ENCODE measurements at regions not wholly inside any gene's neighbourhood (a gene's known extent, or its start where the extent isn't known, plus 50 kb on each side); places are given as distances from the start of the nearest gene placed in this dataset.

DNA sequence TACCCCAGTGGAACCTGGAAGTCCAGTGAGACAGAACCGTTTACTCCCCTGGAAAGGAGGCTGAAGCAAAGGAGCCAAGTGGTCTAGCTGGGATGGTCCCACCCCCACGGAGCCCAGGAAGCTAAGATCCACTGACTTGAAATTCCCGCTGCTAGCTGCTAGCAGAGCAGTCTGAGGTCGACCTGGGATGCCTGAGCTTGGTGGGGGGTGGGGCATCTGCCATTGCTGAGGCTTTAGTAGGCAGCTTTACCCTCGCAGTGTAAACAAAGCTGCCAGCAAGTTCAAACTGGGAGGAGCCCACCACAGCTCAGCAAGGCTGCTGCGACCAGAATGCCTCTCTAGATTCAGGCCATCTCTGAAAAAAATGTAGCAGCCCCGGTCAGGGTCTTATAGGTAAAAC, 437.0 kb downstream of the SUCLA2 start:
- Mint-ChIP-seq H3K4me1 (no peaks in the 10 kb centered on the region), H3K36me3 (no peaks in the 10 kb centered on the region), H3K27me3 (no peaks in the 10 kb centered on the region), H3K27ac (no peak overlapping the region), H3K4me3 (no peak overlapping the region), H3K9me3 (peaks cover 0 to 23% (median 15%) of the 10 kb centered on the region in 7 donors)
- no peak for ATAC-seq (ENCODE audit: low read depth in 2 of 2)
- H3K36me3 ChIP-seq (ENCODE audit: control insufficient read depth, insufficient read depth, low read length), result no peaks in the 10 kb centered on the region
- H3K27me3 ChIP-seq (ENCODE audit: control insufficient read depth, insufficient read depth, low read length), result no peaks in the 10 kb centered on the region
- no peak overlapping the region for H3K4me3 ChIP-seq (ENCODE audit: low read depth, low read length)
- H3K9me3 ChIP-seq (ENCODE audit: control insufficient read depth in 2 of 2, low read length in 2 of 2), result no peaks in the 10 kb centered on the region
- no peak overlapping the region for H3K27ac ChIP-seq (ENCODE audit: insufficient read depth, low read length, poor library complexity, severe bottlenecking)
- no peak for DNase-seq
- H3K4me1 ChIP-seq (ENCODE audit: control insufficient read depth, insufficient read depth, low read length, poor library complexity, severe bottlenecking), result no peaks in the 10 kb centered on the region

DNA sequence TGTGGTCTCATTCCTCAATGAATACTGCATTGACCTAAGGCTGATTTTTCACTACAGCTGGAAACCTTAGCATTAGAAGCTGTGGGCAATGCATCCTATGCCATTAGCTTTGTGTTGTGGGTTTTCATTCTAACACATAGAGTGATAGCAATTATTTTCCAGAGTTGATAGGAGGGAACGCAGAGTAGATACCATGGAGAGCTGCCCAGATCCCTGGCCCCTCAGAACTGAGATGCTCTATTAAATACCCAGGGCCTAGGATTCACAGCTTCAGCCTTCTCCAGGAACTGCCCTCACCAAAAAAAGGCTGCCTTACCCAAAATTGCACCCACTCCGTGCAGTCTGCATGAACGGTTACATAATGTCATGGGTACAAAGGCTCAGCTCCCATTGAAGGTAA, 444.4 kb downstream of the SUCLA2 start:
- Mint-ChIP-seq H3K4me1 (no peaks in the 10 kb centered on the region), H3K9me3 (peaks cover 0 to 12% (median 3%) of the 10 kb centered on the region in 7 donors), H3K27me3 (peaks cover 4% of the 10 kb centered on the region), H3K36me3 (no peaks in the 10 kb centered on the region), H3K4me3 (no peak overlapping the region), H3K27ac (no peak overlapping the region)
- Histone ChIP-seq H3K4me1 (ENCODE audit: control insufficient read depth, insufficient read depth, low read length, poor library complexity, severe bottlenecking) (no peaks in the 10 kb centered on the region), H3K36me3 (ENCODE audit: control insufficient read depth, insufficient read depth, low read length) (no peaks in the 10 kb centered on the region), H3K27me3 (ENCODE audit: control insufficient read depth, insufficient read depth, low read length) (no peaks in the 10 kb centered on the region), H3K9me3 (ENCODE audit: control insufficient read depth in 2 of 2, low read length in 2 of 2) (no peaks in the 10 kb centered on the region), H3K4me3 (ENCODE audit: low read depth, low read length) (no peak overlapping the region), H3K27ac (ENCODE audit: insufficient read depth, low read length, poor library complexity, severe bottlenecking) (no peak overlapping the region)
- no peak for DNase-seq
- no peak for ATAC-seq (ENCODE audit: low read depth in 2 of 2)

DNA sequence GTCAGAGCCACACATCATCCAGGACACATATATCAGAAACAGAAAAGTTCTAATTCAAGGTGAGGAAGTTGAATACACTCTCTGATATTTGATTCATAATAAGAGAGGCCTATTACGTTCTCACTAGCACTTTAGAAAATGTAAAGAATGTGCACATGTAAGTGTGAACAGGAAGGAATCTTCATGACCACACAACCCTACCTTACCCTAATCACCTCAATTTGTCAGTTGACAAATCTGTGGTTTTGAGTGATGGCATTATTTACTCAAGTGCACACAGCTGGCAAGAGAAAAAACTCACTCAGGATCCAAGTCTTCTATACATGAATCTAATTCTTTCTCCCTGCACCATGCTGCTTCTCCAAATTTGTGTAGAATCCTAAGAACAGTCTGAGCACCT, 445.8 kb downstream of the SUCLA2 start:
- H3K4me3 ChIP-seq (ENCODE audit: low read depth, low read length), result no peak overlapping the region
- H3K9me3 ChIP-seq (ENCODE audit: control insufficient read depth in 2 of 2, low read length in 2 of 2), result no peaks in the 10 kb centered on the region
- ATAC-seq (ENCODE audit: low read depth in 2 of 2) (no peak), DNase-seq (no peak)
- Mint-ChIP-seq H3K27ac (no peak overlapping the region), H3K36me3 (no peaks in the 10 kb centered on the region), H3K27me3 (peaks cover 4% of the 10 kb centered on the region), H3K4me3 (no peak overlapping the region), H3K9me3 (peaks cover 0 to 12% (median 3%) of the 10 kb centered on the region in 7 donors), H3K4me1 (no peaks in the 10 kb centered on the region)
- H3K27ac ChIP-seq (ENCODE audit: insufficient read depth, low read length, poor library complexity, severe bottlenecking), result no peak overlapping the region
- H3K27me3 ChIP-seq (ENCODE audit: control insufficient read depth, insufficient read depth, low read length), result no peaks in the 10 kb centered on the region
- no peaks in the 10 kb centered on the region for H3K36me3 ChIP-seq (ENCODE audit: control insufficient read depth, insufficient read depth, low read length)
- no peaks in the 10 kb centered on the region for H3K4me1 ChIP-seq (ENCODE audit: control insufficient read depth, insufficient read depth, low read length, poor library complexity, severe bottlenecking)

GRCh38 chr13:47553329-47553977, 447.6 kb downstream of the SUCLA2 start:
- H3K27ac ChIP-seq (ENCODE audit: insufficient read depth, low read length, poor library complexity, severe bottlenecking), result no peak overlapping the region
- H3K27ac Mint-ChIP-seq, result no peak overlapping the region
- no peaks in the 10 kb centered on the region for H3K36me3 Mint-ChIP-seq
- DNase-seq, result no peak
- no peaks in the 10 kb centered on the region for H3K9me3 ChIP-seq (ENCODE audit: control insufficient read depth in 2 of 2, low read length in 2 of 2)
- no peak for ATAC-seq (ENCODE audit: low read depth in 2 of 2)
- H3K4me1 Mint-ChIP-seq, result no peaks in the 10 kb centered on the region
- peaks cover 0 to 14% (median under 1%) of the 10 kb centered on the region in 7 donors for H3K9me3 Mint-ChIP-seq
- no peak overlapping the region for H3K4me3 ChIP-seq (ENCODE audit: low read depth, low read length)
- no peaks in the 10 kb centered on the region for H3K36me3 ChIP-seq (ENCODE audit: control insufficient read depth, insufficient read depth, low read length)
- no peaks in the 10 kb centered on the region for H3K4me1 ChIP-seq (ENCODE audit: control insufficient read depth, insufficient read depth, low read length, poor library complexity, severe bottlenecking)
- no peaks in the 10 kb centered on the region for H3K27me3 ChIP-seq (ENCODE audit: control insufficient read depth, insufficient read depth, low read length)
- no peak overlapping the region for H3K4me3 Mint-ChIP-seq
- peaks cover 1% of the 10 kb centered on the region for H3K27me3 Mint-ChIP-seq

GRCh38 chr13:47549219-47549752, 451.8 kb downstream of the SUCLA2 start:
- H3K9me3 ChIP-seq (ENCODE audit: control insufficient read depth in 2 of 2, low read length in 2 of 2), result no peaks in the 10 kb centered on the region
- H3K9me3 Mint-ChIP-seq, result peaks cover 0 to 13% (median 0%) of the 10 kb centered on the region in 7 donors
- no peak overlapping the region for H3K27ac ChIP-seq (ENCODE audit: insufficient read depth, low read length, poor library complexity, severe bottlenecking)
- H3K4me1 ChIP-seq (ENCODE audit: control insufficient read depth, insufficient read depth, low read length, poor library complexity, severe bottlenecking), result no peaks in the 10 kb centered on the region
- H3K36me3 ChIP-seq (ENCODE audit: control insufficient read depth, insufficient read depth, low read length), result no peaks in the 10 kb centered on the region
- no peak overlapping the region for H3K4me3 ChIP-seq (ENCODE audit: low read depth, low read length)
- no peaks in the 10 kb centered on the region for H3K27me3 ChIP-seq (ENCODE audit: control insufficient read depth, insufficient read depth, low read length)
- no peaks in the 10 kb centered on the region for H3K27me3 Mint-ChIP-seq
- ATAC-seq (ENCODE audit: low read depth in 2 of 2) (no peak), DNase-seq (no peak)
- no peak overlapping the region for H3K27ac Mint-ChIP-seq
- H3K4me3 Mint-ChIP-seq, result no peak overlapping the region
- no peaks in the 10 kb centered on the region for H3K36me3 Mint-ChIP-seq
- no peaks in the 10 kb centered on the region for H3K4me1 Mint-ChIP-seq

- no peaks in the 10 kb centered on the region for H3K27me3 ChIP-seq (ENCODE audit: control insufficient read depth, insufficient read depth, low read length)
- H3K4me3 Mint-ChIP-seq, result no peak overlapping the region
- DNase-seq (no peak), ATAC-seq (ENCODE audit: low read depth in 2 of 2) (no peak)
- no peaks in the 10 kb centered on the region for H3K9me3 ChIP-seq (ENCODE audit: control insufficient read depth in 2 of 2, low read length in 2 of 2)
- no peaks in the 10 kb centered on the region for H3K36me3 Mint-ChIP-seq
- H3K27ac Mint-ChIP-seq, result no peak overlapping the region
- H3K4me1 Mint-ChIP-seq, result no peaks in the 10 kb centered on the region
- no peaks in the 10 kb centered on the region for H3K36me3 ChIP-seq (ENCODE audit: control insufficient read depth, insufficient read depth, low read length)
- no peaks in the 10 kb centered on the region for H3K4me1 ChIP-seq (ENCODE audit: control insufficient read depth, insufficient read depth, low read length, poor library complexity, severe bottlenecking)
- no peak overlapping the region for H3K4me3 ChIP-seq (ENCODE audit: low read depth, low read length)
- no peaks in the 10 kb centered on the region for H3K27me3 Mint-ChIP-seq
- peaks cover 0 to 14% (median 0%) of the 10 kb centered on the region in 7 donors for H3K9me3 Mint-ChIP-seq
- no peak overlapping the region for H3K27ac ChIP-seq (ENCODE audit: insufficient read depth, low read length, poor library complexity, severe bottlenecking)
Observed at GRCh38 chr13:47548294-47548840, 452.7 kb downstream of the SUCLA2 start.

GRCh38 chr13:47546391-47547225, 454.5 kb downstream of the SUCLA2 start:
- ATAC-seq (ENCODE audit: low read depth in 2 of 2) (no peak), DNase-seq (no peak)
- H3K4me3 Mint-ChIP-seq, result no peak overlapping the region
- H3K9me3 ChIP-seq (ENCODE audit: control insufficient read depth in 2 of 2, low read length in 2 of 2), result no peaks in the 10 kb centered on the region
- no peaks in the 10 kb centered on the region for H3K27me3 Mint-ChIP-seq
- H3K36me3 ChIP-seq (ENCODE audit: control insufficient read depth, insufficient read depth, low read length), result no peaks in the 10 kb centered on the region
- no peak overlapping the region for H3K27ac ChIP-seq (ENCODE audit: insufficient read depth, low read length, poor library complexity, severe bottlenecking)
- no peaks in the 10 kb centered on the region for H3K4me1 Mint-ChIP-seq
- H3K9me3 Mint-ChIP-seq, result peaks cover 0 to 8% (median 0%) of the 10 kb centered on the region in 7 donors
- no peaks in the 10 kb centered on the region for H3K27me3 ChIP-seq (ENCODE audit: control insufficient read depth, insufficient read depth, low read length)
- H3K36me3 Mint-ChIP-seq, result no peaks in the 10 kb centered on the region
- H3K4me1 ChIP-seq (ENCODE audit: control insufficient read depth, insufficient read depth, low read length, poor library complexity, severe bottlenecking), result no peaks in the 10 kb centered on the region
- H3K4me3 ChIP-seq (ENCODE audit: low read depth, low read length), result no peak overlapping the region
- peak overlapping the region in 1 of 3 donors; percentile 39 for H3K27ac Mint-ChIP-seq

Data from CD4-positive, CD25-positive, alpha-beta regulatory T cell (primary cell).